H1 (cell line): ENCODE measurements at regions not wholly inside any gene's neighbourhood (a gene's known extent, or its start where the extent isn't known, plus 50 kb on each side); places are given as distances from the start of the nearest gene placed in this dataset.

Experiments used
- E2F6 ChIP-seq: IDR thresholded peaks from 2 replicates; pipeline ENCODE4 v1.6.1; 2012; ENCODE audit warnings: inconsistent platforms
- POLR2AphosphoS5 ChIP-seq: IDR thresholded peaks from 2 replicates; pipeline ENCODE4 v1.6.1; 2011; ENCODE audit warnings: low read depth, low read length
- RFX5 ChIP-seq: IDR thresholded peaks from 2 replicates; pipeline ENCODE4 v1.6.1; 2011; ENCODE audit warnings: low read depth, low read length, improper control_type of control experiment, borderline replicate concordance

GRCh38 chrX:82335772-82336171 lies 1133.9 kb downstream of the SH3BGRL start (continued):
- TF ChIP-seq E2F6 (no peak), RFX5 (no peak), POLR2AphosphoS5 (no peak)
